ENCODE measurements at regions not wholly inside any gene's neighbourhood (a gene's known extent, or its start where the extent isn't known, plus 50 kb on each side); places are given as distances from the start of the nearest gene placed in this dataset.
"Not testable (repeated sequence)": the region's sequence is repeated elsewhere in the genome, so short reads cannot be mapped to it uniquely, and the experiment has no call there.

DNA sequence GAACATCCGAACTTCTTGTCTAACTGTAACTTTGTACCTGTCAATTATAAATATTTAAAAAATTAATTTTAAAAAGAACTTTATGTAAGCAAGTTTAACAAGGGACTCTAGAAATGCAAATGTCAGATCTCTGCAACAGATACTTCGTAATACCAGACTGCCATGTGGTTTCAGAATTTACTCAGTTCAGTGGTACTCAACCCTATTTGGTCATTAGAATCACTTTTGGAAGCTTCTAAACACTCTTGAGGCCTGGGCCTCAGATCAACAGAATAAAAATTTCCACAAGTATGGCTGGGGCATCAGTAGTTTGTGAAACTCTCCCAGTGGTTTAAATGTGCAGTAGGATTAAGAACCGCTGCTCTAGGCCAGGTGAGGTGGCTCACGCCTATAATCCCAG lies 139.5 kb upstream of the SMYD2 start:
- TF ChIP-seq CTCF (IDR thresholded peaks at IDR 0.05; ENCODE audit: low read depth, low read length): no peak
- H3K4me3 ChIP-seq (ENCODE audit: low read depth, low read length): no peak overlapping the region

DNA sequence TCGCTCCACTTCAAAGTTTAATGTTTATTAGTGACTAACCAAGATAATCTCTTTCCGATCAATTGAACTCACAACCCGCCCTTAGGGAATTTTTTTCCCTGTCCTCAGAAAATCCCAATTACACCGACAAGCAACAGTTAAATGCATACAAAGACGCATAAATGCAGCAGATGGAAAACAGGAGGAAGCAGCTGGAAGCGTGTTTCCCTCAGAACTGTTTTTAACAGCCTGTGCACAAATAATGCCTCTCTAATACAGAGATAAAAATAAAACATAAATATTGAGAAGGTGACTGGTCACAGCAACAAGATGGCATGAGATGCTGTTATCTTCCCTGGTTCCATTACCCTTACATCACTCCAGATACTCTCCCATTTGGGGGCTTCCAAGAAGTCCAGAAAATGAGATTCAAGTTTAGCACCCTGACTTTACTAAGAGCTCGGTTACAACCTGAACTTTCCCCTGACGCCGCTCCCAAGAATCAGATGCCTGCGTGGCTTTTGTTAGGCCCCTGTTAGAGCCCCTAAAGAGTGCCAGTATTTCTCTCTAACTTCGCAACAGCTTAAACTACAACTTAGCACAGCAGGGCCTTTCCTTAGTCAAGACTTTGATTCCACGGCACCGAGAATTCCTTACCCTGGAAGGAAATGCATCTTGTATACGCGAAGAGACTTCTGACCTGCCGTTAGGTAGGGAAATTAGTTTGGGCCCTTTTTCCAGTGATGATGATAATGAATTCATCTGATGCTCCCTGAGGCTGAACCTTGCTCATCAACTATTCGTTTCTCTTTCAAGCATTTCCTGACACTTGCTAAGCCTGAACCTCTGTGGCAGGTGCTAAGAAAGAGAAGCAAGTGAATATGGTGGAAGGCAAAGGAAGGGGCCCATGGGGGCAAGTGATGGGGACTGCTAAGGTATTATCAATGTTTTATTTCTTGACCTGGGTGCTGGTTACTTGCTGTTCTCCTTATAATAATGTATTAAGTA lies 137.7 kb upstream of the SMYD2 start:
- no peak overlapping the region for H3K4me3 ChIP-seq (ENCODE audit: low read depth, low read length)
- TF ChIP-seq CTCF (IDR thresholded peaks at IDR 0.05; ENCODE audit: low read depth, low read length): no peak

GRCh38 chr1:214144521-214144920 lies 136.4 kb upstream of the SMYD2 start:
- not testable (repeated sequence) for H3K4me3 ChIP-seq (ENCODE audit: low read depth, low read length)

DNA sequence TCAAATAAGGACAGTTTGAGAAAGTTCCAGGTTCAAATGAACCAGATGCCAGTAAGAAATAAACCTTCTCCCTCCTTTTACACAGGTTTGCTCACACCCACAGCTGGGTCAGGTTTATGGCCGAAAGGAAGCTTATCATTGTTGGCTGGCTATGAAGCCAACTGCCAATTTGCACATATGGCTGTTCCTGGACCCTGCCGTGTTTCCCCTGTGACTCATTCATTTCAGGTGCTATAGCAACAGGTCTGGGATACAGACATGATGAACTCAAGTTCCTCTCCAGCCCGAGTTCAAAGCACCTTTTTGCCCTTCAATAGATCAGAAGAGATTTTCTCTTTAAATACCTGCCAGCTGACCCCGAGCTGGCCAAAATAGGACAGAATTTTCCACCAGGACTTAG lies 134.4 kb upstream of the SMYD2 start:
- TF ChIP-seq CTCF (IDR thresholded peaks at IDR 0.05; ENCODE audit: low read depth, low read length): no peak

DNA sequence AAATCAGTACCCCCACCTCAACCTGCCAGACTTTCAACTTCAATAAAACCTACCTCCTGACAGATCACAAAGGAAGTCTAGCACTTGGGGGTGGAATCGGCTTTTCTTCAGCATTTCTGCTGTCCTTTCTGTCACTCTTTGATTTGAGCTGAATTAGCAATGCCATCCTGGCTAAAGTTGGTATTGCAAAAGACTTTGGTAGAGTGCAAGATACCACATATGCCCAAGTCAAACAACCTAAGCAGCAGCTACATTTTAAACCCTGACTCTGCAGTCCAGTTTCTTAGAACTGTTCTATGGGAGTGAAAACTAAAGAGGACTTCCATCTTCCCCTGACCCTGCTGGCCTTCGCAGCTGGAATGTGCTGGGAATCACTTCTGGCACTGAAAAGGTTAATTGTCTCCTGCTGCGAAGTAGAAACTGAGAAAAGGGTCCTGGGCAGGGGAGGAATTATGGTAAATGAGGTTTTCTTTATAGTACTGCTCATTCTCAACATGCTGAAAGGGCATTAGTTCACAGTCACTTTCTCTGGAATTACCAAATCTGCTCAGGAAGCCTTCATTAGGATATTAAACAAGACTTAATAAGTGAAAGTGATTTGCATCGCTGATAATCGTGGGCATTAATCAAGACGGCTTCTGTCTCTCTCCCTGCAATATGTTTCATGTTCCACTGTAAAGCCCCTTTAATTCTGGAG lies 126.2 kb upstream of the SMYD2 start:
- TF ChIP-seq CTCF (IDR thresholded peaks at IDR 0.05; ENCODE audit: low read depth, low read length): no peak
- H3K4me3 ChIP-seq (ENCODE audit: low read depth, low read length): no peak overlapping the region

More for the DNA sequence above, 134.4 kb upstream of the SMYD2 start:
- no peak overlapping the region for H3K4me3 ChIP-seq (ENCODE audit: low read depth, low read length)

GRCh38 chr1:214155987-214156625 lies 124.9 kb upstream of the SMYD2 start:
- no peak for TF ChIP-seq CTCF (IDR thresholded peaks at IDR 0.05; ENCODE audit: low read depth, low read length)

DNA sequence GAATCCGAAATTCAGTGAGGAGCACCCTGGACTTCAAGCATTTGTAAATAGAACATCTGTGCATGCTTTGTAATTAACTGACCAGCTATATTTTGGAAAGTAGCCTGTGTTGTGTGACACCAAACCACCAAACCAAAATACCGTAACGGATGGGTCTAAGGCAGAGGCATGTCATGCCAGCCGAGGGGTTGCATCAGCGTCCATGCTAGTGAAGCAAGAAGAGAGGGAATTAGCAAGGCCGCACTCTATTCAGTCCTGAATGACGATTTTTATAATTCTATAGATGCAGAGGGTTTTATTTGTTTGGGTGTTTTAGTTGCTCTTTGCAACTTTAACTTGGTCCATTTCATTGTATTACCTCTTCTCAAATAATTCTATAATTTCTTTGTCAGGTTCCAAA lies 116.8 kb upstream of the SMYD2 start:
- no peak for TF ChIP-seq CTCF (IDR thresholded peaks at IDR 0.05; ENCODE audit: low read depth, low read length)
- H3K4me3 ChIP-seq (ENCODE audit: low read depth, low read length): no peak overlapping the region

More at GRCh38 chr1:214155987-214156625, 124.9 kb upstream of the SMYD2 start:
- H3K4me3 ChIP-seq (ENCODE audit: low read depth, low read length): no peak overlapping the region

Data from WI38 (cell line).